ENCODE measurements at regions not wholly inside any gene's neighbourhood (a gene's known extent, or its start where the extent isn't known, plus 50 kb on each side); places are given as distances from the start of the nearest gene placed in this dataset.
"Not testable (repeated sequence)": the region's sequence is repeated elsewhere in the genome, so short reads cannot be mapped to it uniquely, and the experiment has no call there.

GRCh38 chr4:189613207-189613606 lies 327.5 kb upstream of the FRG1 start:
- Histone ChIP-seq H3K4me1 (replicated peaks in 1 of 2) (peaks cover 0 to 3% of the 10 kb centered on the region in 2 donors), H3K4me3 (no peak overlapping the region), H3K27ac (no peak overlapping the region)
- in situ Hi-C loops (cut with MboI; ENCODE audit: low pct_unique_long_range_greater_than_20kb in 2 of 9, low sequenced_read_pairs in 9 of 9, unreplicated experiment in 9 of 9): no loop called here
- no peak for ATAC-seq (replicated peaks in 6 of 8)
- 73 to 100% (median 94%) methylated on average over 1 to 3 of the region's 4 CpGs; no CpG with 5 or more reads in 7 of the 10 experiments for WGBS, 10 experiments

- in situ Hi-C loops (cut with MboI; ENCODE audit: low pct_unique_long_range_greater_than_20kb in 2 of 9, low sequenced_read_pairs in 9 of 9, unreplicated experiment in 9 of 9): no loop called here
- no peak for ATAC-seq (replicated peaks in 6 of 8)
- WGBS, 10 experiments: 76 to 100% methylated on average over 4 to 9 of the region's 22 CpGs; no CpG with 5 or more reads in 8 of the 10 experiments
- no peak overlapping the region for H3K4me3 ChIP-seq
- no peak overlapping the region for H3K27ac ChIP-seq
- peaks cover 0 to 6% of the 10 kb centered on the region in 2 donors for H3K4me1 ChIP-seq (replicated peaks in 1 of 2)
Observed at GRCh38 chr4:189615217-189615663, 325.4 kb upstream of the FRG1 start.

- peak in 4 of 8 experiments; percentile 57 to 76 (median 68) for ATAC-seq (replicated peaks in 6 of 8)
- in situ Hi-C loops (cut with MboI; ENCODE audit: low pct_unique_long_range_greater_than_20kb in 2 of 9, low sequenced_read_pairs in 9 of 9, unreplicated experiment in 9 of 9); H3K4me3 ChIP-seq; H3K4me1 ChIP-seq (replicated peaks in 1 of 2); H3K27ac ChIP-seq: not testable (repeated sequence)
- WGBS, 10 experiments: 7 to 73% (median 37%) methylated on average over 2 to 5 of the region's 5 CpGs; no CpG with 5 or more reads in 1 of the 10 experiments
Observed at GRCh38 chr4:189617741-189618140, 322.9 kb upstream of the FRG1 start.

DNA sequence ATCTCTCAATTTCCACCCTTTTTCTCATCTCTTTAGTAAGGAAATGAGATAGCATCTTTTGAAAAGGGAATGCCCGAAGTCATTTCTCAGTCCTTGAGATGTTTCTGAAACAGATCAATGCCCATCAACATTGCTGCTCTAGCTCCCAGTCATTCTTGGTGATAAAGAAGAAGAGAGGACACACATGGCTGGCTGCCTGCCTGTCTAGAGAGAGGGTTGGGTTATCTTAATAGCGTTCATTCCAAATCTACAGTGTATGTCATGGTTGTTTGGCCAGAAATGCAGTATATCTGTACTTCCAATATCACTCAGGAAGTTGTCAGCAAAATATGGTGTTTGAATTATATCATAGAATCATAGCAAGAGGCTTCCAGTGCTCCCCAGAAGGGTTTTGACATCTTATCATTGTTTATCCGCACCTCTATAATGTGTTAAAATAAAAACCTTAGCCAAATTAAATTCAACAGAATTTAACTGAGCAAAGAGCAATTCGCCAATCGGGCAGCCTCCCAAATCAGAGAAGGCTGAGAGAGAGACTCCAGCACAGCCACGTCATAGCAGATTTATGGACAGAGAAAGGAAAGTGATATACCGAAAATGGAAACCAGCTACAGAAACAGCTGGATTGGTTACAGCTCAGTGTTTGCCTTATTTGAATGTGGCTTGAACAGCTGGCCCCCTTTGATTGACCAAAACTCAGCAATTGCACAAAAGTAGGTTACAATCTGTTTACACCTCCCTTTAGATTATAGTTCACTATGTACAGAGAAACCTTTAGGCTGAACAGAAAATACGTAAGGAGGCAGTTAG lies 321.0 kb upstream of the FRG1 start:
- H3K27ac ChIP-seq; H3K4me1 ChIP-seq (replicated peaks in 1 of 2); in situ Hi-C loops (cut with MboI; ENCODE audit: low pct_unique_long_range_greater_than_20kb in 2 of 9, low sequenced_read_pairs in 9 of 9, unreplicated experiment in 9 of 9); H3K4me3 ChIP-seq; ATAC-seq (replicated peaks in 6 of 8): not testable (repeated sequence)
- 0 to 100% (median 87%) methylated on average over 1 to 4 of the region's 8 CpGs; no CpG with 5 or more reads in 5 of the 10 experiments for WGBS, 10 experiments

GRCh38 chr4:189622574-189622973 lies 318.1 kb upstream of the FRG1 start:
- ATAC-seq (replicated peaks in 6 of 8); in situ Hi-C loops (cut with MboI; ENCODE audit: low pct_unique_long_range_greater_than_20kb in 2 of 9, low sequenced_read_pairs in 9 of 9, unreplicated experiment in 9 of 9): not testable (repeated sequence)

GRCh38 chr4:189627041-189627440 lies 313.6 kb upstream of the FRG1 start:
- WGBS, 10 experiments: 0 to 40% (median 0%) methylated on average over 1 of the region's 1 CpG; no CpG with 5 or more reads in 4 of the 10 experiments

More at GRCh38 chr4:189622574-189622973, 318.1 kb upstream of the FRG1 start:
- not testable (repeated sequence) for H3K4me1 ChIP-seq (replicated peaks in 1 of 2); H3K4me3 ChIP-seq; H3K27ac ChIP-seq
- WGBS, 10 experiments: 0 to 71% (median 29%) methylated on average over 1 to 2 of the region's 3 CpGs; no CpG with 5 or more reads in 5 of the 10 experiments

GRCh38 chr4:189629733-189630132 lies 310.9 kb upstream of the FRG1 start:
- in situ Hi-C loops (cut with MboI; ENCODE audit: low pct_unique_long_range_greater_than_20kb in 2 of 9, low sequenced_read_pairs in 9 of 9, unreplicated experiment in 9 of 9); H3K4me1 ChIP-seq (replicated peaks in 1 of 2); ATAC-seq (replicated peaks in 6 of 8); H3K4me3 ChIP-seq; H3K27ac ChIP-seq: not testable (repeated sequence)
- 18 to 100% (median 82%) methylated on average over 1 to 3 of the region's 3 CpGs; no CpG with 5 or more reads in 3 of the 10 experiments for WGBS, 10 experiments

More at GRCh38 chr4:189627041-189627440, 313.6 kb upstream of the FRG1 start:
- H3K4me1 ChIP-seq (replicated peaks in 1 of 2); H3K27ac ChIP-seq; H3K4me3 ChIP-seq; in situ Hi-C loops (cut with MboI; ENCODE audit: low pct_unique_long_range_greater_than_20kb in 2 of 9, low sequenced_read_pairs in 9 of 9, unreplicated experiment in 9 of 9): not testable (repeated sequence)
- peak in 2 of 8 experiments; percentile 30 to 69 for ATAC-seq (replicated peaks in 6 of 8)

DNA sequence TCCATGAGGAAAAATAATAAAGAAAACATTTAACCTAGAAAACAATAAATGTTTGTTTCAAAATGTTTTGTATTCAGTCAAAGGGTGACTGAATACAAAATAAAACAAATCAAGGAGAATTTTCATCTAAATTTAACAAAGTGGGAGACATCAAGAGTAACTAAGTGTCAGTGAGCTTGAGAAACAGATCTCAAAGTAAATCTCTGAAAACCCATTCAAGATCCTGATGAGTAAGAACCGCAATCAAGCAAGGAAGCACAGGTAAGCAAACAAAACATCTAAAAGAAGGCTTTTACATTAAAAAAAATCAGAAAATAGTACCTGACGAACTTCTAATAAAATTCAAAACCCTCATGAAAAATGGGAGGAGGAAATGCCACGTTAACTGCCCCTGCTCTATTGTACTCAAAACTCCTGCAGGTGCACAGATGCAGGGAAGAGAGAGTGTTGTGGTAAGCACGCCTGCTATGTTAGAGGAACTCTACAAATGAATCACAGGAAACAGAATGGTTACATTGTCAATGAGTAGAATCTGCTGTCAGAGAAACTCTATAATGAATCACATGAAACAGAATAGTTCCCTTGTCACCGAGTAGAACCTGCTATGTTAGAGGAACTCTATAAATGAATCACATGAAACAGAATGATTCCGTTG lies 309.6 kb upstream of the FRG1 start:
- H3K4me1 ChIP-seq (replicated peaks in 1 of 2); H3K27ac ChIP-seq; in situ Hi-C loops (cut with MboI; ENCODE audit: low pct_unique_long_range_greater_than_20kb in 2 of 9, low sequenced_read_pairs in 9 of 9, unreplicated experiment in 9 of 9); H3K4me3 ChIP-seq: not testable (repeated sequence)
- peak in 2 of 8 experiments; percentile 29 to 82 for ATAC-seq (replicated peaks in 6 of 8)
- 0 to 56% (median 21%) methylated on average over 1 to 3 of the region's 6 CpGs; no CpG with 5 or more reads in 2 of the 10 experiments for WGBS, 10 experiments

DNA sequence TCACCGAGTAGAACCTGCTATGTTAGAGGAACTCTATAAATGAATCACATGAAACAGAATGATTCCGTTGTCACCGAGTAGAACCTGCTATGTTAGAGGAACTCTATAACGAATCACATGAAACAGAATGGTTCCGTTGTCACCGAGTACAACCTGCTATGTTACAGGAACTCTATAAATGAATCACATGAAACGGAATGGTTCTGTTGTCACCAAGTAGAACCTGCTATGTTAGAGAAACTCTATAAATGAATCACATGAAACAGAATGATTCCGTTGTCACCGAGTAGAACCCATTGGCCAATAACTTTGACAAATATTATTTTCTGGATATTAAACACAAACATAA lies 309.1 kb upstream of the FRG1 start:
- in situ Hi-C loops (cut with MboI; ENCODE audit: low pct_unique_long_range_greater_than_20kb in 2 of 9, low sequenced_read_pairs in 9 of 9, unreplicated experiment in 9 of 9); ATAC-seq (replicated peaks in 6 of 8); H3K4me3 ChIP-seq; H3K4me1 ChIP-seq (replicated peaks in 1 of 2); H3K27ac ChIP-seq: not testable (repeated sequence)
- 0 to 94% (median 57%) methylated on average over 1 to 9 of the region's 9 CpGs; no CpG with 5 or more reads in 1 of the 10 experiments for WGBS, 10 experiments

DNA sequence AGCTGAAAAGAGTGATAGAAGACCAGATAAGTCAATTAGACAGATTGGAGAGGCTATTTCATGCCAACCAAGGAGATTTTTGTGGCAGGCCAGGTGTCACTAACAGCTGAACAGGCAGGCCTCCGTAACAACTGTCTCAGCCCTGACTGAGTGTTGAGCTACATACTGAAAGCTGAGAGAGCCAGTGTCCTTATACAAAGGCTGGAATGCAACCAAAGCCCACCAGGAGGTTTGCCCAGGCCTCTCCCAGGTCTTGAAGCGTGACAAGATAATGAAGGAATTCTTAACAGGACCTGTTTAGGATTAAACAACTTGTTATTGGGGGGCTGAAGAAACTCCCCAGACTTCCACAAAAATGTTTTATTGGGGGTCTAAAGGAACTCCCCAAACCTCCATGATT lies 290.2 kb upstream of the FRG1 start:
- ATAC-seq (replicated peaks in 6 of 8); H3K4me3 ChIP-seq; H3K27ac ChIP-seq; H3K4me1 ChIP-seq (replicated peaks in 1 of 2); in situ Hi-C loops (cut with MboI; ENCODE audit: low pct_unique_long_range_greater_than_20kb in 2 of 9, low sequenced_read_pairs in 9 of 9, unreplicated experiment in 9 of 9): not testable (repeated sequence)
- WGBS, 10 experiments: 50 to 75% (median 69%) methylated on average over 1 to 2 of the region's 2 CpGs; no CpG with 5 or more reads in 7 of the 10 experiments

DNA sequence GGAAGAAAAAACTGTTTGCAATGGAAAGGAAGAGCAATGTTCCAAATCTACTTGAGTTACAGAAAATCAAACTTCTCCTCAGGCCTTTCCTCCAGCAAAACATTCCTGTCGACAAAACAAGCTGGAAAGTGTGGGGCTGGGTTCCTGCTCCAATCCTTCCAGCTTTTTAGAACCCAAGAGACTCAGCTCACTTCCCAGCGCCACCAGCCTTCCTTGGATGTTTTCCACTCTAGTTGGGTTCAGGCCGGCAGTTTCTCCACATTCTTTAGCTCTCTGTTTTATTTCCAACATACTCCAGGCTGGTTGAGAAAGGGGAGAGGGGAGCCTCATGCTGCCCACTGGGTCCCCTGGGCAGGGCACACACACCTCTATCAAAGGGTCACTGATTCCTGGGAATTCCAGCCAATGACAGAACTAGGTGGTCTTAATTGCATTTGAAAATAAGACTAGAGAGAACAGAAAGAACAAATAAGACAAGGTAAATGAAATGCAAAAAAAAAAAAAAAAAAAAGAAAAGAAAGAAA lies 287.5 kb upstream of the FRG1 start:
- H3K27ac ChIP-seq: not testable (repeated sequence)
- no CpG with 5 or more reads among the region's 3 CpGs for WGBS, 10 experiments

DNA sequence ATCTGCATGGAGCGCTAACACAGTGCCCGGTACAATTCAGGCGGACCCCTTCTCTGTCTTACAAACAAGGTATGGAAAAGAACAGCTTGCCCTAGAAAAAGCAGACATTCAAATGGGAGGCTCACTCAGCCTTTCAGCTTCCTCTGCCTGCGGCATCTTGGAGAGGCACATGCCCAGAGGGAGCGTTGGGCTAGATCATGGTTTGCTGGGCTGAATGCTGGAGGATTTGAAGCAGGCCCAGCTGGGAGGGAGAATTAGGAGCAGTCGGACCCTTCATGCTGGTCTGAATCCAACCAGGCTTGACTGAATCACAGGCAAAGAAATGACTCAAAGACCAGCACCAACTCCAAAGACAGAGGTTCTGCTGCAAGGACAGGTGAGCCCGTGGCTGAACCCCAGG lies 286.7 kb upstream of the FRG1 start:
- ATAC-seq (replicated peaks in 6 of 8); in situ Hi-C loops (cut with MboI; ENCODE audit: low pct_unique_long_range_greater_than_20kb in 2 of 9, low sequenced_read_pairs in 9 of 9, unreplicated experiment in 9 of 9); H3K4me3 ChIP-seq; H3K4me1 ChIP-seq (replicated peaks in 1 of 2); H3K27ac ChIP-seq: not testable (repeated sequence)
- WGBS, 10 experiments: 60 to 90% (median 62%) methylated on average over 1 to 2 of the region's 7 CpGs; no CpG with 5 or more reads in 7 of the 10 experiments

More for the DNA sequence above, 287.5 kb upstream of the FRG1 start:
- H3K4me3 ChIP-seq; ATAC-seq (replicated peaks in 6 of 8); in situ Hi-C loops (cut with MboI; ENCODE audit: low pct_unique_long_range_greater_than_20kb in 2 of 9, low sequenced_read_pairs in 9 of 9, unreplicated experiment in 9 of 9); H3K4me1 ChIP-seq (replicated peaks in 1 of 2): not testable (repeated sequence)

DNA sequence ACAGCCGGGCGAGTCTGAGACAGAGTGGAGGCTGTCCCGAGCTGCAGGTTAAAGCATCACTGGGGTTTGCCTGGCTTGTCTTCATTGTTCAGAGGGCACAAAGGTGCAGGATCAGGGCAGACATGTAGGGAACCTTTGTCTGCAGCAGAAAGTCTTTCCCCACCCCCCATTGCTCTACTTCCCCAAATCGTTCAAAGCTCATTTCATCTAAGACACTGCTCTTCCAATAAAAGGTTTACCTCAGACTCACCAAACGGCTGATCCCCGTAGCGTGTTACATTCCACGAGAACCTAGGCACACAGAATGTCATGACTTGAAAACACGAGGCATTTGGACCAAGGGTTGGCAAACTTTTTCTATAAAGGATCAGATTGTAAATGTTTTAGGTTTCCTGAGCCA lies 286.3 kb upstream of the FRG1 start:
- WGBS, 10 experiments: 0 to 53% (median 28%) methylated on average over 1 to 3 of the region's 9 CpGs; no CpG with 5 or more reads in 7 of the 10 experiments
- H3K27ac ChIP-seq; ATAC-seq (replicated peaks in 6 of 8); in situ Hi-C loops (cut with MboI; ENCODE audit: low pct_unique_long_range_greater_than_20kb in 2 of 9, low sequenced_read_pairs in 9 of 9, unreplicated experiment in 9 of 9); H3K4me1 ChIP-seq (replicated peaks in 1 of 2); H3K4me3 ChIP-seq: not testable (repeated sequence)

All from motor neuron (in vitro differentiated cells).